GM21723 (cell line): ENCODE measurements at regions not wholly inside any gene's neighbourhood (a gene's known extent, or its start where the extent isn't known, plus 50 kb on each side); places are given as distances from the start of the nearest gene placed in this dataset.
"Not testable (repeated sequence)": the region's sequence is repeated elsewhere in the genome, so short reads cannot be mapped to it uniquely, and the experiment has no call there.

Source experiments
- ATAC-seq: cut with Tn5 transposase; IDR thresholded peaks from one replicate; pipeline ENCODE4 v1.9.1; 2021; ENCODE audit warnings: mild to moderate bottlenecking, moderate library complexity; ENCODE audit not compliant: unreplicated experiment

DNA sequence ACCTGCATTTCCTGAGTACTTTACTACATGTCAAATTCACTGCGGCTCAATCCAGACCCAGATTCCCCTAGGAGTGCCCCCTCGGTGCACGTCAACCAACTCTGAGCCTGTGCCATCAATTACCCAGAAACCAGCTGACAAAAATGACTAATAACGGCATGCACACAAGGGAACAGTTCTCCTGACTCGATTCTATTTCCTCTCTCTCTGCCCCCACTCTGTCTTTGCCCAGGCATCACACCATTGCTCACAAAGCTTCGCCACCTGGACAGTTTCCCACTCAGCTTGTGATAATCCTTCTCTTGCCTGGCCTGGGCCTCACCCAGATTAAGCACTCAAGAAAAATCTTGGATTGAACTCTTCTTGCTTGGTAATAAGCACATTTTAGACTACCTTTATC is 115.3 kb upstream of the NDUFV2 start:
- ATAC-seq, result no peak

DNA sequence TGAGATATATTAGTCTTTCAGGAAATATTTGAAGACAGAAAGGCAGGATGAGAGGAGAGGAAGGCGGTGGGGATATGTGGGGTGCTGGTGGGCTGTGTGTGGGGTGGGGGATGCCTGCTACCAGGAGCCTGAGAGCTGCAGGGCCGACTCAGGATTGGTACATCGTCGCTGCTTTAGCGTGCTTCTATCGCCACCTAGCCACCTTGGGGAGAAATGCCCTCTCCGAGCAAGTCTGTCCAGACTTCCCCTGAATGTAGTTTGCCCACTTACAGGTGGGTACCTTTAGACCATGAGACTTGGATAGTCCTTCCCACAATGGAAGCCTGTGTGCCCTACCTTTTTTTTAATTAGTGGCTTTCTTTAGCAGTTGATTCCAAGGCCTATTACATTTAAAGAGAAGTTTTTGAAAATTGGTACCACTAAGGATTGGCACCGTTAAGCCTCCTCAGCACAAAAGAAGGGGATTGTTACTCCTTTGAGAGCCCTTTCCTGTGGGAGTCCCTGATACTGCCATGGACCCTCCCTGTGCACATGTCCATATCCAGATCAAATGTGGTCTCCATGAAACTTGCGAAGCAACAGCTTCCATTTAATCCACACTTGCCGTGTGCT is 114.1 kb upstream of the NDUFV2 start:
- ATAC-seq, result peak; percentile 84

DNA sequence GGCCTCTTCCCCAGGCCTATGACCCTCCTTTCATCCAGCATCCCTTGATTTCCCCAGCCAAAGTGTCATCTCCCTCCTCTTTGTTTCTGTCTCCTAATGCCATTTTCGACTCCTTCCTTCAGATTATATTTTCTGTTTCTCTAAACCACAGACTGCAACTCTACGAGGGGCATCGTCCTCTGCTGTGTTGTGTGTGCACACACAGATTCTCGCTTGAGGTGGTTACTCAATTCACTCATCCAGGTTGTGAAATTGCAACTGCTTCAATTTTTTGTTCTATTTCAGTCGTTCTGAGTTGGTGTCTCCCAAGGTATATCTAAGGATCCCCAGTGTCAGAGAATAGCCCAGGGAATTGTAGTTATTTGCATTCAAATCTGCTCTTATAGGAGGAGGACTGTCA is 113.5 kb upstream of the NDUFV2 start:
- no peak for ATAC-seq

DNA sequence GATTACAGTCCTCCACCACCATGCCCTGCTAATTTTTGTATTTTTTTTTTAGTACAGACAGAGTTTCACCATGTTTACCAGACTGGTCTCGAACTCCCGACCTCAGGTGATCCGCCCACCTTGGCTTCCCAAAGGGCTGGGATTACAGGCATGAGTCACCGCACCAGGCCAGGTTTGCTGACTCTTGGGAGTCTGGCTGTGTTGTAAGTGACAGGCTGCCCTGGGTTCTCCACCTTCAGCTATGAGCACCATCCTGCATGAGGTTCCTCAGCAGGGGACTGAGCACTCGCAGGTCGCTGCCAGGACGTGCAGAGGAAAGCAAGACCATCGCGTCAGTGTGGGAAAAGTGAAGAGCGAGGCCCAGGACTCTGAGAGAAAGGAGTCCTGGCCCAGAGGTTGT is 112.6 kb upstream of the NDUFV2 start:
- ATAC-seq, result no peak

DNA sequence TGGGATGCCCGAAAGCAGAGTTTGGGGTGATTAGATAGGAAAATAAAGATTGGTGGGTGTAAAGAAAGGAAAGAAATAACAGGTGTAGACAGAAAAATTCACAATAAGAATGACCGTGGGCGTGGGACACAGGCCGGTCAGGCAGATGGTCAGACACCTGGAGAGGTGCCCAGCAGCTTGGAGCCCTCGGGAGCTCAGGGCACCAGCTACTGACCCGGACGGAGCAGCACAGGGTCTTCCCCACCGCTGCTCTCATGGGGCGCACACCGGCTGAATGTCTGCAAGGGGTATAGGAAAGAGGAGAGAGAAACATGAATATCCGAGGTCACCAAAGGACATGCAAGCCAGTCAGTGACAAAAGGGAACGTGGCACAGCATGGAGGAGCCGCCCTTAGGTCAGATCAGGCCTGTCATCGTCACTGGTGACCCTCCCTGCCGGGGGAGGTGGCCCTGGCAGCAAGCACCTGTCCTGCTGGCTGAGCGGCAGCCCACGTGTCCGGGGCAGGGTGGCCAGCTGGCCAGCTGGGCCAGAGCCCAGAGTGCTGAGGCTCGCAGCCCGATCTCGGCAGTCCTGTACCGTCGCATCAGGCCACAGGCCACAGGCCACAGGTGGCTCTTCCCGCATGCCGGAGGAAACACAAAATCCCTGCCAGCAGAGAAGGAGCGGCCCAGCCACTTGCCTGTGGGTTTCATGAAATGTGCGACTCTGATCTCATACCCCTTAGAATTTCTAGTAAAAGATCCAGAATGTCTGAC is 112.0 kb upstream of the NDUFV2 start:
- ATAC-seq, result no peak

DNA sequence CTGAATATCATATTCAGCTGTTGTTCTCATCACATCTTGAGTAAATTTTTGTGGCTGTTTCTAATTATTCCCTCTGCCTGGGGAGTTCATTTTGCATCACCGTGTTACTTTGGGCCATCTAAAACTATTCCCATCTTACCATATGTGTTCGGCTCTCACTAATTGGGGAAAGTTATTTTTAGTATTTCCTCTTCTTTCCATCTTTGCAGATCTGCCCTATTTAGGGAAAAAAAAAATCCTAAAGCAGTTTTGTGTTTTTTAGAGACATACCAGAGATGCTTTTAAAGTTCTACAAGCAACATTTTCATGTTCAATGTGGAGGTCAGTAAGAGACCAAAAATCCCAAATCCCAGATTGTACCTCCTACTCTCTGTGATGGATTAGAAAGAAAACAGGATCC is 111.3 kb upstream of the NDUFV2 start:
- ATAC-seq, result no peak

DNA sequence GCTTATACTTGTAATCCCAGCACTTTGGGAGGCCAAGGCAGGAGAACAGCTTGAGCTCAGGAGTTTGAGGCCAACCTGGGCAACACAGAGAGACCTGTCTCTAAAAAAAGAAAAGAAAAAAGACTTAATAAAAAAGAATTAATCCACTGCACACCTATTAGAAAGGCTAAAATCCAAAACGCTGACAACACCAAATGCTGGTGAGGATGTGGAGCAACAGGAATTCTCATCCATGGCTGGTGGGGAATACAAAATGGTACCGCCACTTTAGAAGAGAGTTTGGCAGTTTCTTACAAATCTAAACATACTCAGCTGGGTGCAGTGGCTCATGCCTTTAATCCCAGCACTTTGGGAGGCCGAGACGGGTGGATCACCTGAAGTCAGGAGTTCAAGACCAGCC is 110.0 kb upstream of the NDUFV2 start:
- ATAC-seq, result not testable (repeated sequence)

DNA sequence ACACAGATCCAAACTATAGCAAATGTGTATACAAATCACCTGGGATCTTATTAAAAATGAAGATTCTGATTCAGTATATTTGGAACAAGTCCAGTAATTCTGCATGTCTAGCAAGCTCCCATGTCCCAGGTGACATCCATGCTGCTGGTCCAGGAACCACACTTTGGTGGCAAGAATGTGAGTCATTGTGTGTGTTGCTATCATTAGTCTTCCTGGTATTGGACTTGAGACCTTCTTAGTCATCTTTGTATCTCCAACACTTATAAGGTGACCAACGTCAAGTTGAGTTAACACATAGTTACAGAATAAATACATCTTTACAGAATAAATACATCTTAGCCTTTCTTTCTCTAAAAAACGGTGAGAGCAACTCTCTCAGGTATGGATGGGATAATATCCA is 107.9 kb upstream of the NDUFV2 start:
- ATAC-seq, result no peak

DNA sequence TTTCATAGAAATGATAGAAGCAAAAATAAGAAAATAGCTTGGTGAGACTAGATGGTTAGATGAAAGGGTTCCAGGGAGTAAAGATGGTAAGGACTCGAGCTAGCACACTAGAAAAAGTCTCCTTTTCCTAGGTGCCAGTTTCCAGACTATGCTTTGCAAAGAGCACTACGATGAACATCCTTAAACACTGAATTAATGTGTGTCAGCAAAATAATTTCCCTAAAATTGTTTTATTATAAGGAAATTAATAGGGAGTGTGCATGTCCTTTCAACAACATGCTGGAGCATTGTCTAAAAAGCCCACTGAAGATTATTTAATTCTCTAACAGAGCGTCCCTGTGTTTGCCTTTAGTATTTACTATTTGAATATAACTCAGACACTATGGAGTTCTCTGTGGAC is 107.4 kb upstream of the NDUFV2 start:
- no peak for ATAC-seq

DNA sequence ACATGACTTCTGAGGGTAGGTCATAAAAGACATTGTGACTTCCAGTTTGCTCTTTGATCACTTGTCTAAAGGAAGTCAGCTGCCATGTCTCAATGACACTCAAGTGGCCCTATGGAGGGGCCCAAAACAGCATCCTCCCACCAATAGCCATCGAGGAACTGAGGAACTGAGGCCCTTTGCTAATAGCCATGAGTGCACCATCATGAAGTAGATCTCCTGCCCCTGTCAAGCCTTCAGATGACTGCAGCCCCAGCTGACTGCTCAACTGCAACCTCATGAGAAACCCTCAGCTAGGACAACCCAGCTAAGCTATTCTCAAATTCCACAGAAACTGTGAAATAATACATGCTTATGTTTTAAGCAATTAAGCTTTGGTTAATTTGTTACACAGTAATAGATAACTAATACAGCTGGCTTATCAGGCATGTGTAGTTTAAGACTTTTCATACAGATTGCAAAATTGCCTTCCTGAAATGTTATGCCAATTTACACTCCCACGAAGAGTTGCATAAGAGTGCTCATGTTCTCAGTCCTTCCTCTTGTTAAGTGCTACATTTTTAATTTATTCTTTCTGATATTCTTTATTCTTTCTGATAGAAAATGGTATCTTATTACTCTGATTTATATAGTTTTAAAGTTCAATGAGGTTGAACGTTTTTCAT is 105.6 kb upstream of the NDUFV2 start:
- no peak for ATAC-seq

DNA sequence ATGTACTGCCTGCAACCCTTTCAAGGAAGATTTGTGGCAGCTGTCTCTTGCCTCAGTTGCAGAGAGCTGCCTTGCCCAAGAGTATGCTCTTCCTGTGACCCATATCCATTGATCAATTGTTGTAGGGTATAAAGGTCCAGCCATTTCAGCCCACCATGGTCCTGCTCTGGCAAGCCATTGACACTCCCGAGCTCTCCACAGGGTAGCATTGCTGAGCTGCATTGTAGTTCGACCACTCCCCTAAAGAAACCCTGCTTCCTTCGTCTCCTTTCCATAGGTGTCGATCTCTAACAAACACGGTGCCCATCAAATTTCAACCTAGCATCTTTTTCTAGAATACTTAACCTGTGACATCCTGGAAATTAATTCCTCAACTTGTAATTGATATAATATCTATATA is 104.9 kb upstream of the NDUFV2 start:
- no peak for ATAC-seq

DNA sequence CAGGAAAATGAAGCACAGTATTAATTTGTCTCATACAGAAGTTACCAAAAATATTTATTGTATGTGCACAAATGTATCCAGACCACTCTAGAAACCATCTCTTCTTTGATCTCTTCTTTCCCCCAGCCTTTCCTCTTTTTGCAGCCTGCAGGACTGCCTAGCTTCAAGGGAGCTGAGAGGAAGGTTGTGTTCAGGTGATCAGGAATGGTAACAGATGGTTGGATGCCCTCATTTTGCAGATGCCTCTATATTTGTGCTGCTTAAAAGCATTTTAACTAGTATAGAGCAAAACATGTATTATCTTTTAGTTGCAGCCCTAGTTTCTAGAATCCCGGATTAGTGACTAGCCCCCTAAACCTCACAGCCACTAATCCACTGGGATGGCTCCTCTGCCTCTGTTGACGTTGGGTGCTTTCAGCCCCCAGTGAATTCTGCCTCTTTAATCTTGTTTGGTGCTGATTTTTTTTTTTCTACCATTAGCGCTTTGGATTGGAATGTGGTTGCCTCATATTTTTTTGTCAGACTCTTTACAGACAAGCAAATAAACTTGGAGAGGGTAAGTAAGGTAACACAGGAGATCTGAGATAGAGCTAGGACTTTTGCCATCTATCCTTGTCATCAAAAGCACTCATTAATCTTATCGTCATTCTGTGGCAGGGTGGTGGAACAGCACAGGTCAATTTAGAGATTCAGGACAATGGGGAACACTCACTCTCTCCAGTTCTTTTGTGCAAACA is 103.8 kb upstream of the NDUFV2 start:
- no peak for ATAC-seq

DNA sequence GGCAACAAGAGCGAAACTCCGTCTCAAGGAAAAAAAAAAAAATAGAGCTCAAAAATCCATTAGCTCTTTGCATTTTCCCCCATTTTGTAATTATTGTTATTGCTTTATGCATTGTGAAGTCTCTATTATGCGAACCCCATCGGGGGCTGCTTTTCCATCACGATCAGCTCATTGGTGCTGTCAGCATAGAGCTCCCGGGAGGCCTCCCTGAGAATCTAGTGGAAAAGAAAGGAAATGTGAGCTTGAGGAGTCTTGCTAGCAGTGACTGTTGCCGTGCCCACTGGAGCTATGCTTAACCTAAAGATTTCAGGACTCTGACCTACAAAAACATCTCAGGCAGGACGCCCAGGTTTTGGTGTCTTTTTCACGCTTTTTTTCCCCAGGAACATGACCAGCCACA is 102.6 kb upstream of the NDUFV2 start:
- no peak for ATAC-seq

DNA sequence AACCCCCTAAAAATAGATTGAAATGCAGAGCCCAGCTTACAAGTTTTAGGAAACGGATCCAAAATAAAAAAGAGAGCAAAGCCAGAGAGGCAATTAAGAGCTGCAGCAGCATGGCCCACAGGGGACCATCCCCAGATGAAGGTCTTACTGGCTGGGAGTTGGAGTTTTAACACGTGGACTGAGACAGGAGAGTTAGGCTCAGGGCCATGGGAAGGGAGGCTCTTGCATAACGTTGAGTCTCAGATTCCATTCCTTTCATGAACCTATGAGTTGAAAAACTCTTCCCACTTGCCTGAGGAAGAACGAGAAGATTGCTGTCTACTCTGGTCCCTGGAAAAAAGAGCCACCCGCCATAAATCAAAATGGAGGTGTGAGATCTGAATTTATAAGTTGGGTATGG is 101.8 kb upstream of the NDUFV2 start:
- no peak for ATAC-seq

DNA sequence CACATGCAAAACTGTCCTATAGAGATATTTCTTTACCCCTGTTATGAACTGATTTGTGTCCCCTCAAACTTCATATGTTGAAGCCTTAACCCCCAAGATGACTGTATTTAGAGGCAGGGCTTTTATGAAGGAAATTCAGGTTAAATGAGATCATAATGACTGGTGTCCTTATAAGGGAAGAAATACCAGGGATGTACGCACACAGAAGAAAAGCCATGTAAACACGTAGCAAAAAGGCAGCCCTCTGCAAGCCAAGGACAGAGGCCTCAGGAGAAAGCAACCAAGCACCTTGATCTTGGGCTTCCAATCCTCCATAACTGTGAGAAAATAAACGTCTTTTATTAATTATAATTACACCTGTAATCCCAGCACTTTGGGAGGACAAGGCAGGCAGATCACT is 101.3 kb upstream of the NDUFV2 start:
- no peak for ATAC-seq

DNA sequence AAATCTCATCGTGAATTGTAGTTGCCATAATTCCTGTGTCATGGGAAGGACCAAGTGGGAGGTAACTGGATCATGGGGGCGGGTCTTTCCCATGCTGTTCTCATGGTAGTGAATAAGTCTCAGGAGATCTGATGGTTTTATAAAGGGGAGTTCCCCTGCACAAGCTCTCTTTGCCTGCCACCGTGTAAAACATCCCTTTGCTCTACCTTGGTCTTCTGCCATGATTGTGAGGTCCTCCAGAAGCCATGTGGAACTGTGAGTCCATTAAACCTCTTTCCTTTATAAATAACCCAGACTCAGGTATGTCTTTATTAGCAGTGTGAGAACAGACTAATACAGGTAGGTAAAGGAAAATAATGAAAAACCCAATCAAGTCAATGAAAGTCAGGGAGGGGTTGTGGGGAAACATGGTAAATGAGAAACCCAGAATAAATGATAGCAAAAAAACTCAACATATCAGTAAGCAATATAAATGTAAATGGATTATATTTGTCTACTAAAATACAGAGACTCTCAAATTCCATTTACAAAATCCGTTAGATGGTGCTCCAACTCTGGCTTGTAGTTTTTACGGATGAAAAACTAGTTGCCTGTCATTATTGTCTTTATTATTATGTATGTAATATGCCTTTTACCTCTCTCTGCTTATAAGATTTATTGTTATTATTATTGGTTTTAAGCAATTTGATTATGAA is 98.9 kb upstream of the NDUFV2 start:
- no peak for ATAC-seq

DNA sequence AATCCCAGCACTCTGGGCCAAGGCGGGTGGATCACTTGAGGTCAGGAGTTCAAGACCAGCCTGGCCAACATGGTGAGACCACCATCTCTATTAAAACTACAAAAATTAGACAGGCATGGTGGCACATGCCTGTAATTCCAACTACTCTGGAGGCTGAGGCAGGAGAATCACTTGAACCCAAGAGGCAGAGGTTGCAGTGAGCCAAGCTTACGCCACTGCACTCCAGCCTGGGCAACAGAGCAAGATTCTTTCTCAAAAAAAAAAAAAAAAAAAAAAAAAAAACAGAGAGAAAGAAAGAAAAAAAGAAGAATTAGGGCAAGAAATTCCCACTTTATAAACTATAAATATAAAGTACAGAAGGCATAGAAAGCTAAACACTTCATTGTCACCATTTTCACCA is 98.2 kb upstream of the NDUFV2 start:
- ATAC-seq, result not testable (repeated sequence)

DNA sequence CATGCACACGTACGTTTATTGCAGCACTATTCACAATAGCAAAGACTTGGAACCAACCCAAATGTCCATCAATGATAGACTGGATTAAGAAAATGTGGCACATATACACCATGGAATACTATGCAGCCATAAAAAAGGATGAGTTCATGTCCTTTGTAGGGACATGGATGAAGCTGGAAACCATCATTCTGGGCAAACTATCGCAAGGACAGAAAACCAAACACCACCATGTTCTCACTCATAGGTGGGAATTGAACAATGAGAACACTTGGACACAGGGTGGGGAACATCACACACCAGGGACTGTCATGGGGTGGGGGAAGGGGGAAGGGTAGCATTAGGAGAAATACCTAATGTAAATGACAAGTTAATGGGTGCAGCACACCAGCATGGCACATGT is 94.8 kb upstream of the NDUFV2 start:
- not testable (repeated sequence) for ATAC-seq

DNA sequence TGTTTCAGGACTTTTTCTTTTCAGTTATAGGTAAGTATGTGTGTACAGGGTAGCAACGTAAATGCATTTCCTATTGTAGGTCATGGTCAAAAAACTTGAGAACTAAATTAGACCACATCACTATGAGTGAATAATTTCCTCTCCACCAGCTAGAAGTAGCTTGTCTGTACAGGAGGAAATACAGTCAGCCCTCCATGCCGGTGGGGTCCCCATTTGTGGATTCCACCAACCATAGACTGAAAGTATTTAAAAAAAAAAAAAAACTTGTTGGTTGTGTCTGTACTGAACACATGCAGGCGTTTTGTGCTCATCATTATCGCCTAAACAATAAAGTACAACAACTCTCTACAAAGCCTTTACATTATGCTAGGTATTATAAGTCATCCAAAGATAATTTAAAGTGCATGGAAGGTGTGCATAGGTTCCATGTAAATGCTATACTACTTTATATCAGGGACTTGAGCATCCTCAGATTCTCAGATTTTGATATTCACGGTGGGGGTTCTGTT is 94.2 kb upstream of the NDUFV2 start:
- ATAC-seq, result no peak

DNA sequence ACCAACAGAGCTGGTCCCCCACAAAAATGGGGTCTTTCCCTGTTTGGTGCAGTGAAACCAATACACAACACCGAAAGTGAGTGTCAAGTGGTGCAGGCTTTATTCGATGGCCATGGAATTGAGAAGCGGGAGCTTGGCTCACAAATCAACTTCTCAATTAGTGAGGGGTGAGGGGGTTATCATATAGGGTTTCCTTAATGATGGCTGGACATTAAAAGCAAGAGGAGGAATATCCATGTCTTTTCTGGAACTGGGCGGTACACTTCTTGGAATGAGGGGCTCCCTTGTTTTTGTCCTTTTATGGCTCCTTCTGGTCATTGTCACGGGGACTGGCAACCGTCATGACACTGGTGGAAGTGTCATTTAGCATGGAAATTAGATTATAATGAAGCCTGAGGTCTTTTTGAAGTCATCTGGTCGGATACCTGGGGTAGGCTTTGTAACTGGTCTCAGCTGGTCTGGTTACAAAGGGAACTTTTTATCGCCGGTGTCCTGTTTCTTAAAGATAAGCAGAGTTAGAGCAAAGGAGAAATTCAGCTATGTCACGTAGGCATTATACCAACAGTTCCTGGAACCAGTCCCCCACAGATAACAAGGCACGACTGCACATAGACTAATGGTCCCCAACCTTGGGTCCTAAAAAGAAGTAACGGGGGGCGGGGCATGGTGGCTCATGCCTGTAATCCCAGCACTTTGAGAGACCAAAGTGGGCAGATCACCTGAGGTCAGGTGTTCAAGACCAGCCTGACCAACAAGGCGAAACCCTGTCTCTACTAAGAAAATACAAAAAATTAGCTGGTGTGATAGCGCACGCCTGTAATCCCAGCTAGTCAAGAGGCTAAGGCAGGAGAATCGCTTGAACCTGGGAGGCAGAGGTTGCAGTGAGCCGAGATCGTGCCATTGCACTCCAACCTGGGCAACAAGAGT is 93.5 kb upstream of the NDUFV2 start:
- ATAC-seq, result no peak
